HG03045 (cell line): ENCODE measurements at regions not wholly inside any gene's neighbourhood (a gene's known extent, or its start where the extent isn't known, plus 50 kb on each side); places are given as distances from the start of the nearest gene placed in this dataset.

Source experiments
- ATAC-seq: cut with Tn5 transposase; IDR thresholded peaks from one replicate; pipeline ENCODE4 v1.9.1; 2021; ENCODE audit warnings: mild to moderate bottlenecking, moderate library complexity; ENCODE audit not compliant: unreplicated experiment

- no peak for ATAC-seq
Measured at GRCh38 chr2:221143231-221143630, 428.9 kb downstream of the EPHA4 start.

- no peak for ATAC-seq
Measured at GRCh38 chr2:221144909-221145308, 427.2 kb downstream of the EPHA4 start.

DNA sequence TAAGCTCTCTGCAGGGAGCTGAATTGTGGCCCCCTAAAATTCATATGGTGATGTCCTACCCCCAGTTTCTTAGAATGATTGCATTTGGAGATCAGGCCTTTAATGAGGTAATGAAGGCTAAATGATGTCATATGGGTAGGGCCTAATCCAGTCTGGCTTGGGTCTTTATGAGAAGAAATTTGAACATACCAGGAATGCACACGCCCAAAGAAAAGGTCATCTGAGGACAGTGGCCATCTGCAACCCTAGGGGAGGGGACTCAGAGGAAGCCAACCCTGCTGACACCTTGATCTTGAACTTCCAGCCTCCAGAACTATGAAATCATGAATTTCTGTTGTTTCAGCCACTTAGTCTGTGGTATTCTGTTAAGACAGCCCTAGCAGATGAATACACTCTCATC is 426.7 kb downstream of the EPHA4 start:
- ATAC-seq: no peak

DNA sequence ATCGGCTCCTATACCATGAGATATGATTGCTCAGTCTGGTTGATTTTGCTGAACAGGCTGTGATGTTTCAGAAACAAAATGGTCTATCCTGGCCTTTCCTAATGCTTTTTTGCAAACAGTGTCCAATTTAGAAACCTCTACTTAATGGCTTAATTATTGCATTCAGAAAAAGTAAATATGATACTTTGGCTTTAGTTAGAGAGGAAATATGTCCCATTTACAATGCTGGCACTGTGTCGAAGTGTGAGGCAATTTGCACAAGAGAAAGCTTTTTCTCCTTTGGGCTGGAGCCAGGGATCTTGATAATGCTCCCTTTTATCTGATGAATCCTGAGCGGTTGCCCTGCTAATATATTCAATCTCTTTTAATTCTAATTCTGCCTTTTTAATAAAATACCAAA is 418.9 kb downstream of the EPHA4 start:
- ATAC-seq: no peak

GRCh38 chr2:221154176-221154575 is 417.9 kb downstream of the EPHA4 start:
- no peak for ATAC-seq

DNA sequence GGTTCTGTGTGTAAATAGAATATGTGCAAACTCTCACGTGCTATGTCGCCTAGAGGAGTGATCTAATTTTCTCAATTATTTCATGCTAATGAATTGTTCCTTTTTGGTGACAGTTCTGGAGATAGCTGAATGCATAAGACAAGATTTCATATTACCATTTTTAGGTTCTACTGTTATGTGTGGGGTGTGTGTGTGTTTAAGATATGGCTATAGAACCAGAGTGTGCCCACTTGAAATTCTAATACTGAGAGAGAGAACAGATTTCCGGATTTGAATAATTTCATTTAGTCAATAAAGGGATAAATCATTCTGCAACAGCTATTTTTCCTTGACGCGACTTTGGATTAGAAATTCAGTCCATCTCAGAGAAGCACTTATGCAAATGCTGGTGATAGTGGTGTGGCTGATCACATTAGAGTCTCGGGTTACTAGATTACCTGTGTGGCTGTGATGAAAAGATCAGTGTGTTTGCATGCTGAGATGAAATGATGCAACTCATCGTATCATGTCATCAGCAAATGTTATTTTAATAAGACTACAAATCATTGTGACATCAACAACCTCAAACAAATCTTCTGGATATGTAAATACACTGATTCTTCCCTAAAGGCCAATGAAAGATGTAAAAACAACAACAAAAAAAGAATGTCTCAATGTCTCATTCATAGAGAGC is 415.9 kb downstream of the EPHA4 start:
- no peak for ATAC-seq

- no peak for ATAC-seq
Measured at GRCh38 chr2:221161186-221161585, 410.9 kb downstream of the EPHA4 start.

DNA sequence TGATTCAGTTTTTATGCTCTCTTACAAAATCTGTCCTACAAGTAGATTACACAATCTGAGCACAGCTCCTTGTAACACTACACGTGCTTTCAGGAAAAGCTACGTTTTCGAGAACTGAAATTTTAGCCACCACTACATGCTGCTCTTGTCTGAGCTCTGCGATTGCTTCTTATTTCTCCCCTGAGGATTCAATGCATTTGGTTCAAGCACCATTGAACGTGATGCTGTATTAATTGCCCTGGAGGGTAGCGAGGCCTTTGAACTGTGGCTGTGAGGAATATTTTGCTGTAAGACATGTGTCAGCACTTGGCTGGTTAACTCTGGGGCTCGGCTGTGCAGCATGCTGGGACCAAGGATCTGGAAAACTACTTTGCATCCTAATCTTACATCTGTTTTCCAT is 405.8 kb downstream of the EPHA4 start:
- ATAC-seq: no peak

DNA sequence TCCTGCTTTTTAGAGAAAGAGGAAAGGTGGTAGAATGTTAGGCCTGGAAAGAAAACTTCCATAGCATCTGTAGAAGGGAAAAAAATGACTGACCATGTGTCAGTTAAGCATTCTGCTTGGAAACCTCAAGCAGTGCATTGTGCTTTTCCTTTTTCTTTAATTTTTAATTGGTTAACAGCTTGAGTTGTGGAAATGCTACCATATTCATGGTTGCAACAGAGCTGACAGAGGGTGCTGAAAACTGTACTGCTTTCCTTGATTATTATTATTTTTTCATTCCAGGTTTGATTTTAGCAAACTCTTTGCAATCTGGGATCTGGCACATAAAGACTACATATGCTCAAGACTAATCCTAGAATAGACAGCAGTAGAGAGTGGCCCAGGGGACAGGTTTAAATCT is 404.5 kb downstream of the EPHA4 start:
- ATAC-seq: no peak

GRCh38 chr2:221169724-221170123 is 402.4 kb downstream of the EPHA4 start:
- ATAC-seq: no peak

- no peak for ATAC-seq
Measured at GRCh38 chr2:221170548-221170947, 401.6 kb downstream of the EPHA4 start.

GRCh38 chr2:221176667-221177066 is 395.4 kb downstream of the EPHA4 start:
- no peak for ATAC-seq

DNA sequence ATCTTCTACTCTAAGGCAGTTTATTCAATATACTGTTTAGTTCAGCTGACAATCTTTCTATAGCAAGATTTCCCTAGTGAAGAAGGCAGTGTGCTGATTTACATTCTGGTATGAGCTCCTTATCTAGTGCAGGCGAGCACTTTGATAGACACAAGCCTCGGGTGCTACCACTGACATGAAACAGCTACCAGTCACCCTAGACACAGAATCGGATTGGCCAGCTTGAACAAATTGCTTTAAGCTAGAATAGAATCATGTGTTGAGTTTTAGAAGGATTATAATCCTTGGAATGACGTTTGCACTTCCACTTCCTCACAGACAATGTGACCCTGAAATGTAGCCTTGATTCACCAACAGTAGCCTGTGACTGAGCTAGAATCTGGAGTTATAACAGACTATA is 394.0 kb downstream of the EPHA4 start:
- ATAC-seq: no peak

DNA sequence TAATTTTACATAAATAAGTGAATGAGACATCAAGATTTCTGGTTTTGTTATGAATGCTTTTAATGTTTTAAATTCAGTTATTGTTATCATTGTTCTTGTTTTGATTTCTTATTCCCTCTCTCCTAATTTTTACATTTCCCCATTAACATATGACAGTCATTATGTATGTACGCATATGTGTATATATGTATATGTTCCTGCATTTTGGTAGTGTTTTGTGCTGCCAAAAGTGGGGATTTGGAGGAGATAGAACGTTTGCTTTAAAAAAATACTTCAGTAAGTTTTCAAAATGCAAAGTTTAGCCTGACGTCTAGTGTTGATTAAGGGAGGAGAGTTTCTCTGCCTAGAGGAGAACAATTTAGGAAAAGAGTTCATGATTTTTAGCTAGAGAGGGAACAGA is 385.2 kb downstream of the EPHA4 start:
- ATAC-seq: no peak

GRCh38 chr2:221189431-221190067 is 382.6 kb downstream of the EPHA4 start:
- ATAC-seq: no peak

GRCh38 chr2:221195829-221196228 is 376.3 kb downstream of the EPHA4 start:
- no peak for ATAC-seq

- no peak for ATAC-seq
Measured at GRCh38 chr2:221197225-221197856, 374.8 kb downstream of the EPHA4 start.

DNA sequence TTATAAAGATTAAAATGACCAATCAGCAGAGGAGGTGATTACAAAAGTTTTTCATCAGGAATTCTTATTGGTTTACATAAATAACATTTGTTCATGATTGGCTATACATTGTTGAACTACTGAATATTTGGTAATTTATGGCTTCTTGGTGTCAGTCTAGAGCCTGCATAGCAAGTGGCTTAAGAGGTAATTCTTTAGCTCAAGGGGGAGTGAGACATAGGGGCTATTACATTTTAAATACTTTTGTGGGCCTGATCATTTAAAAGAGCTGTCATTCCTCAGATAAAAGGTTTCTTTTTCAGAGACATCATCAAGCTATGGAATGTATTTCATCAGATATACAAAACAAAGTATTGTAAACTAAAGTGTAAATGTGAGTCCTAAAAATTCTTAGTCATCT is 373.8 kb downstream of the EPHA4 start:
- ATAC-seq: no peak

DNA sequence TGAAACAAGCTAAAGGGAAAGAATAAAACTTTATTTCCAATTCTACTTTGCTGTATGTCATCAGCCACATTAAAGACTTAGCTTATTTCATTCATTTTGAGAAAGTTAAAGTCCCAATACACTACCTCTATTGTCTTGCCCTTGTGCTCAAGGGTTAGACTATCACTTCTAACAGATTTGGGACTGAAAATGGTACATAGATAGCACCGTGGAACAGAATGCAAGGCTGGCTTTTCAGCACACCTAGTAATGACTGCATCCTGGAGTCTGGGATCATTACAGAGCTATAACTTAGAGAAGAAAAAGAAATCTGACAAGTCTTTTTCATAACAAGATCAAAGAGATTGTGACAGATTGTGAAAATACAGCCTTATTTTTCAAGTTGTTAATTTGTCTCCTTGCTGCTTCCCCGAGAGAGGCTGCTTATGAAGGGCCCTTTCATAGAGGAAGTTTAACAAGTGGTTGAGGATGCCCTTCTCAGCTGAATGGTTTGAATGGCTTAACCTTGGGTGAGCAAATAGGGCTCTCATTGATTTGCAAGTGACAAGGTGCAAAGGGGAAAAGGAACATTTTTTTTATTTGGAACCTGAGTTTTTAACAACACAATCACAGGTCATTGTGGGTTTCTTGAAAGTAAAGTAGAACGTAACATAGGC is 371.8 kb downstream of the EPHA4 start:
- ATAC-seq: no peak

GRCh38 chr2:221202431-221202830 is 369.7 kb downstream of the EPHA4 start:
- no peak for ATAC-seq

GRCh38 chr2:221203125-221203524 is 369.0 kb downstream of the EPHA4 start:
- peak; percentile 87 for ATAC-seq

- no peak for ATAC-seq
Measured at GRCh38 chr2:221203856-221204255, 368.2 kb downstream of the EPHA4 start.
